Neural cell (in vitro differentiated cells): ENCODE measurements at regions not wholly inside any gene's neighbourhood (a gene's known extent, or its start where the extent isn't known, plus 50 kb on each side); places are given as distances from the start of the nearest gene placed in this dataset.

Experiments used
- EP300 ChIP-seq: fragments of 450-650 bp; conservative IDR thresholded peaks from 2 replicates; pipeline ENCODE4 v1.6.1; 2014; ENCODE audit warnings: antibody characterized with exemption, mild to moderate bottlenecking, moderate library complexity; ENCODE audit not compliant: poor library complexity, severe bottlenecking
- EZH2 ChIP-seq: fragments of 200-600, 300-800 bp; shearing (Covaris generic), sonication (generic); IDR thresholded peaks from 2 replicates; pipeline ENCODE4 v1.6.1; 2014; ENCODE audit warnings: antibody characterized with exemption, low read length, borderline replicate concordance, mild to moderate bottlenecking; ENCODE audit not compliant: insufficient read depth, poor library complexity, severe bottlenecking
- POLR2AphosphoS5 ChIP-seq: IDR thresholded peaks from 2 replicates; pipeline ENCODE4 v1.6.1; 2012
- TF ChIP-seq, protein P1 (sequence below): fragments of 450-650 bp; IDR thresholded peaks from 2 replicates; pipeline ENCODE4 v1.5.1; 2014; ENCODE audit warnings: antibody characterized with exemption, mild to moderate bottlenecking, moderate library complexity; ENCODE audit not compliant: poor library complexity, severe bottlenecking

DNA sequence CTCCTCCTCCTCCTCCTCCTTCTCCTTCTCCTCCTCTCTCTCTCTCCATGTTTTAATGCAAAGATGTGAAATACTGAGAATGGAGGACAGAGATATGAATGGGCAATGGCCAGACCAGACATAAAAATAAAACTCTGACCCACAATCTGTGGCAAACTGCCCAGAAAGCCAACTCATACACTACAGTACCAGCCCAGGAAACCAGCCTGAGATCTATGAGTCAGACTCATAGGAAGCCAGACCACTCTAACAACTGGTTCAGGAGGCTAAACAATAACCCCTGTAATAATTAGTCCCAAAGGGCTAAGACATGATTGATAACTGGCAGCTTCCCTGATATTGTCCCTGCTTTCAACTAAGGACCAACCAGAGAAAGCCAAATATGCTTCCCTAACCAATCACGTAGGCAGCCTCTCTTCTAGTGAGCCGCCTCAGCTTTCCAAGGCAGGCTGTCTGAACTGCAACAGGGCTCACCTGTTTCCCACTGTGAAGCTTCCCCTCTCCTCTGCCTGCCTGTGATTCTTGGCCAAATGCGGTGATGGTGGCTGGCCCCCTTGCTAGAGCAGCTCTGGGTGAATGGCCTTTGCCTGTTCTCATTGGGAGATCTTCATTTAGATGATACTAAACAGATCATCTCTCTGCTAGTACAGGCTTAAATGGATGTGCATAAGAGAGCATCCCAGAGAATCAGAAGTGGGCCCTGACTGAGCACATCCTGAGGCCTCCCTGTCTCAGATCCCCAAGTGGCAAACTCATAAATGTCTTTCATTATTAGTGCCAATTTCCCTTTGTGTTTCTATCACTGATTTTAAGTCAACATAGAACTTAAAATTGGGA lies 817.6 kb downstream of the TNS3 start:
- TF ChIP-seq, protein P1, sequence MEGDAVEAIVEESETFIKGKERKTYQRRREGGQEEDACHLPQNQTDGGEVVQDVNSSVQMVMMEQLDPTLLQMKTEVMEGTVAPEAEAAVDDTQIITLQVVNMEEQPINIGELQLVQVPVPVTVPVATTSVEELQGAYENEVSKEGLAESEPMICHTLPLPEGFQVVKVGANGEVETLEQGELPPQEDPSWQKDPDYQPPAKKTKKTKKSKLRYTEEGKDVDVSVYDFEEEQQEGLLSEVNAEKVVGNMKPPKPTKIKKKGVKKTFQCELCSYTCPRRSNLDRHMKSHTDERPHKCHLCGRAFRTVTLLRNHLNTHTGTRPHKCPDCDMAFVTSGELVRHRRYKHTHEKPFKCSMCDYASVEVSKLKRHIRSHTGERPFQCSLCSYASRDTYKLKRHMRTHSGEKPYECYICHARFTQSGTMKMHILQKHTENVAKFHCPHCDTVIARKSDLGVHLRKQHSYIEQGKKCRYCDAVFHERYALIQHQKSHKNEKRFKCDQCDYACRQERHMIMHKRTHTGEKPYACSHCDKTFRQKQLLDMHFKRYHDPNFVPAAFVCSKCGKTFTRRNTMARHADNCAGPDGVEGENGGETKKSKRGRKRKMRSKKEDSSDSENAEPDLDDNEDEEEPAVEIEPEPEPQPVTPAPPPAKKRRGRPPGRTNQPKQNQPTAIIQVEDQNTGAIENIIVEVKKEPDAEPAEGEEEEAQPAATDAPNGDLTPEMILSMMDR = no peak
- TF ChIP-seq POLR2AphosphoS5 (no peak), EZH2 (no peak), EP300 (no peak)
